Common myeloid progenitor, CD34-positive (primary cell): ENCODE measurements at regions not wholly inside any gene's neighbourhood (a gene's known extent, or its start where the extent isn't known, plus 50 kb on each side); places are given as distances from the start of the nearest gene placed in this dataset.
"Not testable (repeated sequence)": the region's sequence is repeated elsewhere in the genome, so short reads cannot be mapped to it uniquely, and the experiment has no call there.

ENCODE experiments used
- CTCF ChIA-PET: fragments of 350-600 bp; sonication (Branson Sonifier 250); formaldehyde crosslinking; loops from one replicate; lab custom pipeline; 2021; ENCODE audit warnings: antibody characterized with exemption; lab: Charles Lee
- POLR2A ChIA-PET: fragments of 350-600 bp; sonication (Branson Sonifier 250); formaldehyde crosslinking; loops from one replicate; lab custom pipeline; 2021; ENCODE audit warnings: antibody characterized with exemption; lab: Charles Lee
- DNase-seq, 3 donors: peaks; one replicate each; pipeline versions ENCODE4 v3.0.0 to v3.0.0-alpha.2; 2013
- H3K27ac ChIP-seq, 2 experiments: 1 replicate in 1 of 2; 2 replicates in 1 of 2; pipeline ENCODE4 v1.7.0; 2013; ENCODE audit warnings: inconsistent platforms in 2 of 2, low read length in 2 of 2, mild to moderate bottlenecking in 2 of 2, low read depth in 1 of 2, moderate library complexity in 1 of 2; ENCODE audit not compliant: severe bottlenecking in 2 of 2, insufficient read depth in 1 of 2, poor library complexity in 1 of 2
- H3K27me3 ChIP-seq, 5 experiments: replicated peaks in 2 of 5; 1 replicate in 3 of 5; 2 replicates in 2 of 5; pipeline versions ENCODE4 v1.6.1 to v1.7.0; 2013; ENCODE audit warnings: low read length in 4 of 5, mild to moderate bottlenecking in 2 of 5, moderate library complexity in 2 of 5, inconsistent platforms in 1 of 5; ENCODE audit not compliant: insufficient read depth in 5 of 5, control insufficient read depth in 4 of 5
- H3K36me3 ChIP-seq, 4 experiments: 1 replicate in 2 of 4; 2 replicates in 2 of 4; pipeline versions ENCODE4 v1.6.1 to v1.7.0; 2013; ENCODE audit warnings: low read length in 3 of 4, control low read depth in 1 of 4, mild to moderate bottlenecking in 1 of 4; ENCODE audit not compliant: control insufficient read depth in 4 of 4, insufficient read depth in 4 of 4
- H3K4me1 ChIP-seq, 4 experiments: 1 replicate in 3 of 4; 2 replicates in 1 of 4; pipeline versions ENCODE4 v1.6.1 to v1.7.1; 2013; ENCODE audit warnings: low read length in 3 of 4, mild to moderate bottlenecking in 3 of 4, control low read depth in 1 of 4, inconsistent platforms in 1 of 4, moderate library complexity in 1 of 4; ENCODE audit not compliant: control insufficient read depth in 4 of 4, insufficient read depth in 4 of 4; ENCODE audit errors: control extremely low read depth in 1 of 4
- H3K4me3 ChIP-seq, 7 experiments: 1 replicate in 4 of 7; 2 replicates in 3 of 7; pipeline versions ENCODE4 v1.5.1 to v1.7.0; 2013; ENCODE audit warnings: mild to moderate bottlenecking in 7 of 7, low read length in 6 of 7, moderate library complexity in 6 of 7, inconsistent platforms in 2 of 7, low read depth in 2 of 7, control low read depth in 1 of 7; ENCODE audit not compliant: insufficient read depth in 4 of 7, control insufficient read depth in 1 of 7; ENCODE audit errors: extremely low read depth in 1 of 7
- H3K9me3 ChIP-seq, 5 experiments: 1 replicate in 4 of 5; 2 replicates in 1 of 5; pipeline versions ENCODE4 v1.6.1 to v1.7.1; 2013; ENCODE audit warnings: low read length in 4 of 5, mild to moderate bottlenecking in 2 of 5, inconsistent platforms in 1 of 5, low read depth in 1 of 5, moderate library complexity in 1 of 5; ENCODE audit not compliant: control insufficient read depth in 4 of 5, insufficient read depth in 2 of 5; ENCODE audit errors: control extremely low read depth in 1 of 5
- WGBS: methylation state at CpG from one replicate; pipeline ENCODE4 v1.1.5; 2013; ENCODE audit not compliant: insufficient coverage; 5-methylcytosine and 5-hydroxymethylcytosine counted together

- Histone ChIP-seq H3K36me3 (no peaks in the 10 kb centered on the region), H3K4me1 (no peaks in the 10 kb centered on the region), H3K27me3 (peaks cover 0 to 2% (median 0%) of the 10 kb centered on the region in 5 experiments), H3K9me3 (no peaks in the 10 kb centered on the region), H3K4me3 (no peak overlapping the region), H3K27ac (no peak overlapping the region)
- no peak for DNase-seq
- ChIA-PET CTCF (no interaction called here), POLR2A (no interaction called here)
- WGBS = 89% methylated on average over 2 of the region's 2 CpGs
These were observed 347.4 kb upstream of the KLHL29 start for GRCh38 chr2:23037596-23037995.

GRCh38 chr2:23041443-23041842 lies 343.5 kb upstream of the KLHL29 start:
- ChIA-PET CTCF (no interaction called here), POLR2A (no interaction called here)

GRCh38 chr2:23042216-23042906 lies 342.6 kb upstream of the KLHL29 start:
- DNase-seq = no peak
- Histone ChIP-seq H3K9me3 (no peaks in the 10 kb centered on the region), H3K36me3 (no peaks in the 10 kb centered on the region), H3K27me3 (peaks cover 0 to 2% (median 0%) of the 10 kb centered on the region in 5 experiments), H3K27ac (no peak overlapping the region), H3K4me1 (no peaks in the 10 kb centered on the region), H3K4me3 (no peak overlapping the region)
- 59% methylated on average over 3 of the region's 7 CpGs for WGBS
- CTCF ChIA-PET = no interaction called here
- POLR2A ChIA-PET = no interaction called here

More at GRCh38 chr2:23041443-23041842, 343.5 kb upstream of the KLHL29 start:
- Histone ChIP-seq H3K4me1 (no peaks in the 10 kb centered on the region), H3K9me3 (no peaks in the 10 kb centered on the region), H3K36me3 (no peaks in the 10 kb centered on the region), H3K27ac (no peak overlapping the region), H3K27me3 (peaks cover 0 to 2% (median 0%) of the 10 kb centered on the region in 5 experiments), H3K4me3 (no peak overlapping the region)
- no peak for DNase-seq
- WGBS = 42% methylated on average over 1 of the region's 1 CpG

GRCh38 chr2:23050388-23050787 lies 334.6 kb upstream of the KLHL29 start:
- POLR2A ChIA-PET = no interaction called here
- no peak overlapping the region for H3K4me3 ChIP-seq
- H3K36me3 ChIP-seq = no peaks in the 10 kb centered on the region
- peaks cover 0 to 2% (median 0%) of the 10 kb centered on the region in 5 experiments for H3K27me3 ChIP-seq
- 100% methylated on average over 2 of the region's 2 CpGs for WGBS
- CTCF ChIA-PET = no interaction called here
- H3K27ac ChIP-seq = no peak overlapping the region
- no peaks in the 10 kb centered on the region for H3K9me3 ChIP-seq
- DNase-seq = no peak
- no peaks in the 10 kb centered on the region for H3K4me1 ChIP-seq

- DNase-seq = no peak
- 100% methylated on average over 1 of the region's 2 CpGs for WGBS
- H3K27me3 ChIP-seq = peaks cover 0 to 2% (median 0%) of the 10 kb centered on the region in 5 experiments
- H3K27ac ChIP-seq = no peak overlapping the region
- no peaks in the 10 kb centered on the region for H3K9me3 ChIP-seq
- ChIA-PET POLR2A (interaction anchor here (0.6 kb wide), 1 partner anchor 11 kb away, joined by 3 read pairs; no protein-coding TSS in a partner anchor), CTCF (no interaction called here)
- H3K4me1 ChIP-seq = no peaks in the 10 kb centered on the region
- no peaks in the 10 kb centered on the region for H3K36me3 ChIP-seq
- no peak overlapping the region for H3K4me3 ChIP-seq
These were observed 331.4 kb upstream of the KLHL29 start for GRCh38 chr2:23053601-23054000.

GRCh38 chr2:23055251-23055650 lies 329.7 kb upstream of the KLHL29 start:
- H3K36me3 ChIP-seq = no peaks in the 10 kb centered on the region
- no peak overlapping the region for H3K27ac ChIP-seq
- no peaks in the 10 kb centered on the region for H3K4me1 ChIP-seq
- peaks cover 0 to 2% (median 0%) of the 10 kb centered on the region in 5 experiments for H3K27me3 ChIP-seq
- CTCF ChIA-PET = no interaction called here
- 96% methylated on average over 4 of the region's 4 CpGs for WGBS
- H3K9me3 ChIP-seq = no peaks in the 10 kb centered on the region
- POLR2A ChIA-PET = no interaction called here
- no peak for DNase-seq
- H3K4me3 ChIP-seq = no peak overlapping the region

DNA sequence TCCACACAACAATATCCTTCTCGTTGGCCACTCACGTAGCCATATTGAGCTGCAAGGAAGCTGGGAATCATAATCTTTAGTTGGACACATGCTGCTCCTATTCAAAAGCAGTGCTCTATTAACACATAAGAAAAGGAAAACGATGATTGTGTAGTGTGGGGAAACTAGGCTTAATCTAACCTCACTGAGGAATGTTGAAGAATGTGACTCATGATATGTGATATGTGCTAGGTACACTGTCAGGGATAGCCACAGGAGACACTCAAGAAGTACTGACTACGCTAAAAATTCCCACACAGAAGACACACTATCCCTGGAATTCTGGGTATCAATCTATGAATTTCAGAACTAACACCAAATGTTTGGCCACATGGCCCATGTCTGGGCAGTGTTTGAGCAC lies 328.1 kb upstream of the KLHL29 start:
- 100% methylated on average over 1 of the region's 4 CpGs for WGBS
- not testable (repeated sequence) for DNase-seq

More for the DNA sequence above, 328.1 kb upstream of the KLHL29 start:
- H3K27ac ChIP-seq, H3K4me1 ChIP-seq, H3K9me3 ChIP-seq, CTCF ChIA-PET, POLR2A ChIA-PET, H3K36me3 ChIP-seq, H3K4me3 ChIP-seq, H3K27me3 ChIP-seq: not testable (repeated sequence)
